ENCODE measurements at regions not wholly inside any gene's neighbourhood (a gene's known extent, or its start where the extent isn't known, plus 50 kb on each side); places are given as distances from the start of the nearest gene placed in this dataset.

DNA sequence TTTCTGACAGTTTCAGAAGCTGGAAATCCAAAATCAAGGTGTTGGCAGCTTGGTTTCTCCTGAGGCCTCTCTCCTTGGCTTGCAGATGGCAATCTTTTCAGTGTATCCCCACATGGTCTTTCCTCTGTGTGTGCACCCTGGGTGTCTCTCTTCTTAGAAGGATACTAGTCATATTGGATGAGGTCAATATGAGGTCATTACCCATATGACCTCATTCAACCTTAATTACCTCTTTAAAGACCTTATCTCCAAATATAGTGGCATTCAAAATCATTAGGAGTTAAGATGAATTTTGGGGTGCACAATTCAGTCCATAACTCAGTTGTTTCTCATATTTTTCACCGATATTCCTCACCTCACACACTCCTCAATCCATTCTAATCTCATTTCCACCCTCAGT is 92.4 kb upstream of the TGM3 start:
- H3K27ac ChIP-seq, result no peak overlapping the region
- ChIA-PET CTCF (no interaction called here), POLR2A (ENCODE audit: low non-redundant PET) (no interaction called here)
- DNase-seq (ENCODE audit: low spot score), result no peak
- TF ChIP-seq CTCF (conservative IDR thresholded peaks at IDR 0.05; ENCODE audit: low read depth), result no peak

- CTCF ChIA-PET, result no interaction called here
Measured at GRCh38 chr20:2204021-2204420, 91.8 kb upstream of the TGM3 start.

DNA sequence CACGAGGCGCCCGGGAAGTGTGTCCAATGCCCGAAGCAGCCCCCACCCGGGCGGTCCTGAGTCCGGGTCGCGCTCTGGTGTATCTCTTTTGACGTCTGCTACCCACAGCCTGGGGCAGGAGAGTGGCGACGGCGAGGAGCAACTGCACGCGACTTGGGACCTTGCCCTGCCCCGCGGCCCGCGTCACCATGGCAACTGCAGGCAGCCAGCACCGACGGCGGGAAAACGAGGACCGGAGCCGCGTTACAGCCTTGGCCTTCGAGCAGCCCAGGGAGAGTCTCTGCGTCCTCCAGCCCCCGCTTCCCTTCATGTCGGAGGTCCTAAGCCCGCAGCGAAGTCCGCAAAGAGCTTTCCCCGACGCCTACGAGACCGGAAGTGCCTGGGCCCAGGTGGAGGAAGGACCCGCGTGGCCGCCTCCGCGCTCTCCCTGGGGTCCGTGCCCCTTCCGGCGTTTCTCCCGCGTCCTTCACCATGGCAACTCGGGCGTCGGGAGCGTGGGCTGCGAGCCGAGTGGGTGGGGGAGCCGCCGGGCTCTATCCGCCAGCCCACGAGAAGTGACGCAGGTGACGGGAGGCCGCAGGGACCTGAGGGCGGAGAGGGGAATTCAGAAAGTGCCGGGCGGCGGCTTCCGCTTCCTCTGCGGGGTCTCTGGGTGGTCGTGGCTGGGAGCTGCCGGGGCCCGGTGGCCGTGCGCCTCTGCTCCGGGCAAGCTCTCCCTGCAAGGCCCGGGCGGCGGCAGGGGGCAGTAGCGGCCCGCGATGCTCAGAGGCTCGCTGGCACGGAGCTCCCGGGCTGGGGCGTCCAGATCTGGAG is 88.6 kb upstream of the TGM3 start:
- ChIA-PET POLR2A (ENCODE audit: low non-redundant PET) (interaction anchor here (0.8 kb wide), 1 partner anchor 244 kb away, joined by 3 read pairs; no protein-coding TSS in a partner anchor), CTCF (interaction anchor here (0.5 to 2.4 kb wide), 27 partner anchors 10 to 301 kb away, joined by 3 to 29 read pairs (median 3); partner anchors contain the start of gene SNRPB)
- DNase-seq (ENCODE audit: low spot score), result peak; percentile 68
- TF ChIP-seq CTCF (conservative IDR thresholded peaks at IDR 0.05; ENCODE audit: low read depth), result peak; percentile 83
- H3K27ac ChIP-seq, result no peak overlapping the region

More at GRCh38 chr20:2204021-2204420, 91.8 kb upstream of the TGM3 start:
- H3K27ac ChIP-seq, result no peak overlapping the region
- POLR2A ChIA-PET (ENCODE audit: low non-redundant PET), result no interaction called here
- no peak for TF ChIP-seq CTCF (conservative IDR thresholded peaks at IDR 0.05; ENCODE audit: low read depth)
- DNase-seq (ENCODE audit: low spot score), result no peak

DNA sequence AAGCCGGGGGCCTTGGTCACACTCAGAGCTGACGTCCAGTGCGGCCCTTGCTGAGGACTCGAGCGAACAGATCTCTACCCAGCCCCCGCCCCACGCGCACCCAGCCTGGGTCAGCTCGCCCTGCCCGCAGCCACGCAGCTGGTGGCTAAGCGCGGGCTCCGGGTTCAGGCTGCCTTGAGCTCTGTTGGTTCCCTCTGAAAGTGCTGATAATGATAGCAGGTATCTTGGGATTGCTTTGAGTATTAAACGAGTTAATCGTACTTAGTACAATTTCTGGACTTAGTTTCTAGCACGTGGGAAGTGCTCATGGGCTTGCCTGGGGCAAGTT is 88.1 kb upstream of the TGM3 start:
- POLR2A ChIA-PET (ENCODE audit: low non-redundant PET), result interaction anchor here (0.5 to 0.8 kb wide), 2 partner anchors 29 to 244 kb away, joined by 3 read pairs; no protein-coding TSS in a partner anchor

GRCh38 chr20:2208897-2209296 is 86.9 kb upstream of the TGM3 start:
- CTCF ChIA-PET, result interaction anchor here (0.6 kb wide), 2 partner anchors 134 to 228 kb away, joined by 3 to 4 read pairs; no protein-coding TSS in a partner anchor
- POLR2A ChIA-PET (ENCODE audit: low non-redundant PET), result interaction anchor here (0.5 kb wide), 1 partner anchor 134 kb away, joined by 3 read pairs; no protein-coding TSS in a partner anchor
- no peak overlapping the region for H3K27ac ChIP-seq
- DNase-seq (ENCODE audit: low spot score), result no peak
- no peak for TF ChIP-seq CTCF (conservative IDR thresholded peaks at IDR 0.05; ENCODE audit: low read depth)

More for the DNA sequence above, 88.1 kb upstream of the TGM3 start:
- H3K27ac ChIP-seq, result no peak overlapping the region
- TF ChIP-seq CTCF (conservative IDR thresholded peaks at IDR 0.05; ENCODE audit: low read depth), result peak; percentile 44
- no peak for DNase-seq (ENCODE audit: low spot score)
- CTCF ChIA-PET, result interaction anchor here (0.5 to 2.4 kb wide), 23 partner anchors 11 to 368 kb away, joined by 3 to 29 read pairs (median 4); no protein-coding TSS in a partner anchor

DNA sequence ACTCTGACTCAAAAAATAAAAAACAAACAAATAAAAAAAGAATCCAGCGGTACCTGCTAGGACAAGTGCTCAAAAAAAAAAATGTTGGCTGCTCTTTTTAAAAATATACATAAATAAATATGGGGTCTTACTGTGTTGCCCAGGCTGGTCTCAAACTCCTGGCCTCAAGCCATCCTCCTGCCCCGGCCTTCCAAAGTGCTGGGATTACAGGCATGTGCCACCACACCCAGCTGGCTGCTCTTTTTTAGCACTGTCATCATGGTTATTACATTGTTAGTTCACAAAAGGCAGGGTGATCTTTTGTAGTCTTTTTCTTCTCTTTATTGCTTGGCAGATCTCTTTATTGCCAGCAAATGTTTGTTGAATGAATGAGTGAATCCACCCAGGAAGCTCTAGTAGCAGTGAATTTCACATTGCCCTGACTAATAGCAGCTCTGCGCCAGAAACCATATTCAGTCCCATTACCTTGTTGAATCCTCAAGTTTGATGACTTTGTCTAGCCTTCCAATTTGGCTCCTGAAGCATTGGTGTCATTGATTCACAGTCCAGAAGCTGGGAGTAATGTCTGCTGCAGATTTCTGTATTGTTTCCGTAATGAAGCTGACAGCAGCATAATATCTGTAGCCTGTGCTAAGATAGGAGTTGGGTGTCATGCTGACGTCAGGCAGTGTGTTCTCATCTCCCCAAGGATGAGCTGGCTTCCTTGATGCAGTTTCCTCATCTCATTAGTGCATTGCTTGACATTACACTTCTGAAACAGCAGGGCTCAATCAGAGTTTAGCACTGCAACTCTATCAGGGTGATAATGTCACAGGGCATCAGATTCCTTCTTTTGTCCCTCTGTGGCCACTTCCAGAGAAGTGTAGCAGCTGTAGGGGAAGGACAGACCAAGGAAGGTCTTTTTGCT is 84.9 kb upstream of the TGM3 start:
- ChIA-PET CTCF (interaction anchor here (0.5 to 0.7 kb wide), 2 partner anchors 433 to 742 kb away, joined by 3 read pairs; no protein-coding TSS in a partner anchor), POLR2A (ENCODE audit: low non-redundant PET) (no interaction called here)
- no peak for TF ChIP-seq CTCF (conservative IDR thresholded peaks at IDR 0.05; ENCODE audit: low read depth)
- DNase-seq (ENCODE audit: low spot score), result peak; percentile 59
- H3K27ac ChIP-seq, result no peak overlapping the region
